ENCODE measurements at regions not wholly inside any gene's neighbourhood (a gene's known extent, or its start where the extent isn't known, plus 50 kb on each side); places are given as distances from the start of the nearest gene placed in this dataset.
A peak's percentile ranks its signal among the peaks of the same experiment; 100 is the strongest.
"Not testable (repeated sequence)": the region's sequence is repeated elsewhere in the genome, so short reads cannot be mapped to it uniquely, and the experiment has no call there.

GRCh38 chr21:22791986-22792560, 1793.9 kb downstream of the NCAM2 start:
- H3K4me3 ChIP-seq (ENCODE audit: low read depth, low read length): no peak overlapping the region
- DNase-seq (peak in 2 of 3 donors; percentile 10 to 34), ATAC-seq (ENCODE audit: low read depth in 2 of 2) (no peak)
- no peaks in the 10 kb centered on the region for H3K4me1 ChIP-seq (ENCODE audit: control insufficient read depth, insufficient read depth, low read length, poor library complexity, severe bottlenecking)
- H3K36me3 ChIP-seq (ENCODE audit: control insufficient read depth, insufficient read depth, low read length): no peaks in the 10 kb centered on the region
- Mint-ChIP-seq H3K27ac (no peak overlapping the region), H3K4me3 (no peak overlapping the region), H3K27me3 (no peaks in the 10 kb centered on the region), H3K9me3 (peaks cover 0 to 7% (median 1%) of the 10 kb centered on the region in 7 donors), H3K36me3 (no peaks in the 10 kb centered on the region), H3K4me1 (no peaks in the 10 kb centered on the region)
- H3K9me3 ChIP-seq (ENCODE audit: control insufficient read depth in 2 of 2, low read length in 2 of 2): no peaks in the 10 kb centered on the region
- no peak overlapping the region for H3K27ac ChIP-seq (ENCODE audit: insufficient read depth, low read length, poor library complexity, severe bottlenecking)
- H3K27me3 ChIP-seq (ENCODE audit: control insufficient read depth, insufficient read depth, low read length): no peaks in the 10 kb centered on the region

- Mint-ChIP-seq H3K36me3 (no peaks in the 10 kb centered on the region), H3K4me1 (no peaks in the 10 kb centered on the region), H3K27me3 (no peaks in the 10 kb centered on the region), H3K27ac (no peak overlapping the region), H3K4me3 (no peak overlapping the region), H3K9me3 (peaks cover 0 to 7% (median 2%) of the 10 kb centered on the region in 7 donors)
- no peaks in the 10 kb centered on the region for H3K9me3 ChIP-seq (ENCODE audit: control insufficient read depth in 2 of 2, low read length in 2 of 2)
- H3K36me3 ChIP-seq (ENCODE audit: control insufficient read depth, insufficient read depth, low read length): no peaks in the 10 kb centered on the region
- no peak overlapping the region for H3K27ac ChIP-seq (ENCODE audit: insufficient read depth, low read length, poor library complexity, severe bottlenecking)
- H3K27me3 ChIP-seq (ENCODE audit: control insufficient read depth, insufficient read depth, low read length): no peaks in the 10 kb centered on the region
- DNase-seq: no peak
- no peak overlapping the region for H3K4me3 ChIP-seq (ENCODE audit: low read depth, low read length)
- no peak for ATAC-seq (ENCODE audit: low read depth in 2 of 2)
- no peaks in the 10 kb centered on the region for H3K4me1 ChIP-seq (ENCODE audit: control insufficient read depth, insufficient read depth, low read length, poor library complexity, severe bottlenecking)
Measured at GRCh38 chr21:22795091-22795490, 1796.9 kb downstream of the NCAM2 start.

DNA sequence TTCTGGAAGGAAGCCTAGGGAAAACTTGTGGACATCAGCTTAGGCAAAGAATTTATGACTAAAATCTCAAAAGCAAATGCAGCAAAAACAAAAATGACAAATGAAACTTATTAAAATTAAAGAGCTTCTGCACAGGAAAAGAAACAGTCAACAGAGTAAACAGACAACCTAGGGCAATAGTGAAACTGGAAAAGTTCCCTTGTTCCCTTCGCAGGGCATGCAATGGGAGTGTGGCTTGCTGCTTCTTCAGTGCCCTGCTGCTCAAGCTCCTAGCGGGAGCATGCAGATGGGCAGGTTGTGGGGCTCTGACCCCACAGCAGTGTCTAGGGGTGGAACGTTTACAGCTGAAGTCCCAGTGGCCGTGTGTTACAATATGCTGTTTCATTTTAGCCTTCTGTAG, 1797.4 kb downstream of the NCAM2 start:
- Mint-ChIP-seq H3K4me3 (no peak overlapping the region), H3K36me3 (no peaks in the 10 kb centered on the region), H3K27ac (no peak overlapping the region), H3K9me3 (peaks cover 0 to 7% (median 2%) of the 10 kb centered on the region in 7 donors), H3K4me1 (no peaks in the 10 kb centered on the region), H3K27me3 (no peaks in the 10 kb centered on the region)
- no peak for DNase-seq
- H3K27me3 ChIP-seq (ENCODE audit: control insufficient read depth, insufficient read depth, low read length): no peaks in the 10 kb centered on the region
- H3K27ac ChIP-seq (ENCODE audit: insufficient read depth, low read length, poor library complexity, severe bottlenecking): no peak overlapping the region
- H3K4me1 ChIP-seq (ENCODE audit: control insufficient read depth, insufficient read depth, low read length, poor library complexity, severe bottlenecking): no peaks in the 10 kb centered on the region
- ATAC-seq (ENCODE audit: low read depth in 2 of 2): no peak
- no peaks in the 10 kb centered on the region for H3K36me3 ChIP-seq (ENCODE audit: control insufficient read depth, insufficient read depth, low read length)
- H3K9me3 ChIP-seq (ENCODE audit: control insufficient read depth in 2 of 2, low read length in 2 of 2): no peaks in the 10 kb centered on the region
- no peak overlapping the region for H3K4me3 ChIP-seq (ENCODE audit: low read depth, low read length)

DNA sequence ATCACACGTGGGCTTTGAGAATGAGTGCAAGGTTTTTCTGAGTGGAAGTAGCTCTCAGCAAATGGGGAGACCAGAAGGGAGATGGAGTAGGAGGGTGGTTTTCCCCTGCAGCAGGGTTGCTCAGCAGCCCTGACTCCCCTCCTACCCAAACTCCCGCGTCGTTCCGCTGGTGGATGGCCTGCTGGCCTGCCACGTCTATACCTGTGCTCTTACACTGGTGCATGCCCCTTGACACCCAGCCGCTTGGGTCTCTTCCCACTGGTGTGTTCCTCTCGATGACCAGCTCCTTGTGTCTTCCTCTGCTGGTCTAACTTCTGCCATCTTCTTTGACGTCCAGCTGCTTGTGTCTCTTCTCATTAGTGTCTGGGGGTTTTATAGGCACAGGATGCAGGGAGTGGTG, 1797.9 kb downstream of the NCAM2 start:
- Mint-ChIP-seq H3K27ac (no peak overlapping the region), H3K9me3 (peaks cover 0 to 7% (median 2%) of the 10 kb centered on the region in 7 donors), H3K4me3 (no peak overlapping the region), H3K4me1 (no peaks in the 10 kb centered on the region), H3K36me3 (no peaks in the 10 kb centered on the region), H3K27me3 (no peaks in the 10 kb centered on the region)
- Histone ChIP-seq H3K9me3 (ENCODE audit: control insufficient read depth in 2 of 2, low read length in 2 of 2) (no peaks in the 10 kb centered on the region), H3K4me3 (ENCODE audit: low read depth, low read length) (no peak overlapping the region), H3K27ac (ENCODE audit: insufficient read depth, low read length, poor library complexity, severe bottlenecking) (no peak overlapping the region), H3K27me3 (ENCODE audit: control insufficient read depth, insufficient read depth, low read length) (no peaks in the 10 kb centered on the region), H3K4me1 (ENCODE audit: control insufficient read depth, insufficient read depth, low read length, poor library complexity, severe bottlenecking) (no peaks in the 10 kb centered on the region), H3K36me3 (ENCODE audit: control insufficient read depth, insufficient read depth, low read length) (no peaks in the 10 kb centered on the region)
- DNase-seq: no peak
- no peak for ATAC-seq (ENCODE audit: low read depth in 2 of 2)

- Histone ChIP-seq H3K27me3 (ENCODE audit: control insufficient read depth, insufficient read depth, low read length) (no peaks in the 10 kb centered on the region), H3K4me1 (ENCODE audit: control insufficient read depth, insufficient read depth, low read length, poor library complexity, severe bottlenecking) (no peaks in the 10 kb centered on the region), H3K4me3 (ENCODE audit: low read depth, low read length) (no peak overlapping the region), H3K36me3 (ENCODE audit: control insufficient read depth, insufficient read depth, low read length) (no peaks in the 10 kb centered on the region), H3K9me3 (ENCODE audit: control insufficient read depth in 2 of 2, low read length in 2 of 2) (no peaks in the 10 kb centered on the region), H3K27ac (ENCODE audit: insufficient read depth, low read length, poor library complexity, severe bottlenecking) (no peak overlapping the region)
- H3K9me3 Mint-ChIP-seq: peaks cover 0 to 14% (median 5%) of the 10 kb centered on the region in 7 donors
- H3K36me3 Mint-ChIP-seq: no peaks in the 10 kb centered on the region
- DNase-seq: no peak
- no peaks in the 10 kb centered on the region for H3K4me1 Mint-ChIP-seq
- no peak overlapping the region for H3K4me3 Mint-ChIP-seq
- no peaks in the 10 kb centered on the region for H3K27me3 Mint-ChIP-seq
- no peak for ATAC-seq (ENCODE audit: low read depth in 2 of 2)
- no peak overlapping the region for H3K27ac Mint-ChIP-seq
Measured at GRCh38 chr21:22804151-22804550, 1805.9 kb downstream of the NCAM2 start.

DNA sequence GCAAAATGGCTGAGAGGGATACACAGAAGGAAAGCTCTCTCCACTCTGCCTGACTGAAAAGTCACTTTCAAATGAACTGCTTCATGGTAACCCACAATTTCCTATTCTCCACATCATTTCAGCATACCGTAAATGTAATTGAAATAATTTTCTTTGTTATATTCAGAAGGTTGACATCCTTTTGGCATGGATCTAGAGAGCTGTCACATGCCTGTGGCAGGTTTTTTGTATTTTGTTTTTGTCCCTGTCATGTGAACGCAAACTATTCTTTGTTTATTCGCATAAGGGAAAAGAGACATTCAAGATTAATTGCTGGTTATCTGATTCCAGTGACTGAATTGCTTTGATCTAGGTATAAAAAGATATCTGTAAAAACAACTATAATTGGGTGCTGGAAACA, 1808.1 kb downstream of the NCAM2 start:
- H3K4me3 Mint-ChIP-seq: no peak overlapping the region
- H3K4me3 ChIP-seq (ENCODE audit: low read depth, low read length): no peak overlapping the region
- DNase-seq (no peak), ATAC-seq (ENCODE audit: low read depth in 2 of 2) (no peak)
- no peaks in the 10 kb centered on the region for H3K4me1 ChIP-seq (ENCODE audit: control insufficient read depth, insufficient read depth, low read length, poor library complexity, severe bottlenecking)
- H3K9me3 Mint-ChIP-seq: peaks cover 0 to 14% (median 5%) of the 10 kb centered on the region in 7 donors
- no peaks in the 10 kb centered on the region for H3K36me3 Mint-ChIP-seq
- H3K27me3 ChIP-seq (ENCODE audit: control insufficient read depth, insufficient read depth, low read length): no peaks in the 10 kb centered on the region
- H3K27me3 Mint-ChIP-seq: no peaks in the 10 kb centered on the region
- no peak overlapping the region for H3K27ac Mint-ChIP-seq
- no peaks in the 10 kb centered on the region for H3K36me3 ChIP-seq (ENCODE audit: control insufficient read depth, insufficient read depth, low read length)
- no peaks in the 10 kb centered on the region for H3K9me3 ChIP-seq (ENCODE audit: control insufficient read depth in 2 of 2, low read length in 2 of 2)
- no peak overlapping the region for H3K27ac ChIP-seq (ENCODE audit: insufficient read depth, low read length, poor library complexity, severe bottlenecking)
- no peaks in the 10 kb centered on the region for H3K4me1 Mint-ChIP-seq

DNA sequence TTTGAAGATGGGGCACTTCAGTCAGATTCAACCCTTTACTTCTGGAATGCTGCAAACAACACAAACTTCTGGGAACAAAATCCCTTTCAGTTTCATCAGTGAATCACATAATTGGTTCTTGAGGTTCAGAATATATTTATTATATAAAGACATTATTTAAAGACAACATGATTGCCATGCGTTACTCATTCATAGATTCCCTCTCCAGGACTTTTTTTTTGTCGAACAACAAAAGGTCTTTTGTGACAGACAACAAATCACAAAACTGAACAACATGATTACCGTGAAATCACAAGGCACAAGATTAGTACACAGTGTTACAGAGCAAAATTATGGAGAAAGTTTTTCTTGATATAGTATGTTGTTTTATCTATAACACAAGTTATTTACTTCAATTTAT, 1815.0 kb downstream of the NCAM2 start:
- Histone ChIP-seq H3K36me3 (ENCODE audit: control insufficient read depth, insufficient read depth, low read length) (no peaks in the 10 kb centered on the region), H3K27me3 (ENCODE audit: control insufficient read depth, insufficient read depth, low read length) (no peaks in the 10 kb centered on the region), H3K4me3 (ENCODE audit: low read depth, low read length) (no peak overlapping the region), H3K4me1 (ENCODE audit: control insufficient read depth, insufficient read depth, low read length, poor library complexity, severe bottlenecking) (no peaks in the 10 kb centered on the region), H3K9me3 (ENCODE audit: control insufficient read depth in 2 of 2, low read length in 2 of 2) (peaks cover 0 to 7% of the 10 kb centered on the region in 2 experiments), H3K27ac (ENCODE audit: insufficient read depth, low read length, poor library complexity, severe bottlenecking) (no peak overlapping the region)
- DNase-seq (no peak), ATAC-seq (ENCODE audit: low read depth in 2 of 2) (no peak)
- no peaks in the 10 kb centered on the region for H3K27me3 Mint-ChIP-seq
- H3K4me1 Mint-ChIP-seq: no peaks in the 10 kb centered on the region
- peaks cover 0 to 11% (median 4%) of the 10 kb centered on the region in 7 donors for H3K9me3 Mint-ChIP-seq
- H3K4me3 Mint-ChIP-seq: no peak overlapping the region
- no peaks in the 10 kb centered on the region for H3K36me3 Mint-ChIP-seq
- no peak overlapping the region for H3K27ac Mint-ChIP-seq

- H3K36me3 ChIP-seq (ENCODE audit: control insufficient read depth, insufficient read depth, low read length); H3K9me3 ChIP-seq (ENCODE audit: control insufficient read depth in 2 of 2, low read length in 2 of 2); H3K4me3 ChIP-seq (ENCODE audit: low read depth, low read length); H3K27me3 ChIP-seq (ENCODE audit: control insufficient read depth, insufficient read depth, low read length); DNase-seq; H3K36me3 Mint-ChIP-seq; H3K4me1 Mint-ChIP-seq; H3K27ac ChIP-seq (ENCODE audit: insufficient read depth, low read length, poor library complexity, severe bottlenecking); ATAC-seq (ENCODE audit: low read depth in 2 of 2); H3K4me1 ChIP-seq (ENCODE audit: control insufficient read depth, insufficient read depth, low read length, poor library complexity, severe bottlenecking); H3K27me3 Mint-ChIP-seq; H3K27ac Mint-ChIP-seq; H3K4me3 Mint-ChIP-seq: not testable (repeated sequence)
- peaks cover 0 to 11% (median 5%) of the 10 kb centered on the region in 7 donors for H3K9me3 Mint-ChIP-seq
Measured at GRCh38 chr21:22818681-22819485, 1820.7 kb downstream of the NCAM2 start.
